Endodermal cell (in vitro differentiated cells): ENCODE measurements at regions not wholly inside any gene's neighbourhood (a gene's known extent, or its start where the extent isn't known, plus 50 kb on each side); places are given as distances from the start of the nearest gene placed in this dataset.

ENCODE experiments used
- DNase-seq: peaks from one replicate; pipeline ENCODE4 v3.0.0-alpha.2; 2017
- H3K27ac ChIP-seq: 2 replicates; pipeline ENCODE4 v1.5.1; 2013; ENCODE audit warnings: mild to moderate bottlenecking, low read depth, low read length, moderate library complexity
- H3K27me3 ChIP-seq: 2 replicates; pipeline ENCODE4 v1.6.1; 2013; ENCODE audit warnings: mild to moderate bottlenecking, low read length, moderate library complexity; ENCODE audit not compliant: insufficient read depth, control insufficient read depth, poor library complexity, severe bottlenecking
- H3K36me3 ChIP-seq: 2 replicates; pipeline ENCODE4 v1.7.0; 2013; ENCODE audit warnings: mild to moderate bottlenecking, low read length, moderate library complexity; ENCODE audit not compliant: control insufficient read depth, insufficient read depth
- H3K4me1 ChIP-seq: one replicate; pipeline ENCODE4 v1.7.0; 2013; ENCODE audit warnings: low read length; ENCODE audit not compliant: control insufficient read depth, insufficient read depth
- H3K4me3 ChIP-seq: 2 replicates; pipeline ENCODE4 v1.5.1; 2013; ENCODE audit warnings: mild to moderate bottlenecking, low read length, moderate library complexity
- H3K9ac ChIP-seq: 2 replicates; pipeline ENCODE4 v1.6.1; 2013; ENCODE audit warnings: mild to moderate bottlenecking, low read length, moderate library complexity; ENCODE audit not compliant: poor library complexity, severe bottlenecking; ENCODE audit errors: extremely low read depth
- H3K9me3 ChIP-seq: 2 replicates; pipeline ENCODE4 v1.6.1; 2013; ENCODE audit warnings: mild to moderate bottlenecking, low read length, moderate library complexity; ENCODE audit not compliant: control insufficient read depth
- H3K27ac Mint-ChIP-seq: 2 replicates; pipeline ENCODE4 v1.8.0; 2020; ENCODE audit warnings: mixed read lengths
- H3K27me3 Mint-ChIP-seq: 2 replicates; pipeline ENCODE4 v1.8.0; 2021; ENCODE audit warnings: mild to moderate bottlenecking, mixed read lengths; ENCODE audit not compliant: insufficient read depth
- H3K36me3 Mint-ChIP-seq: 2 replicates; pipeline ENCODE4 v1.8.0; 2020; ENCODE audit warnings: low read depth, mixed read lengths
- H3K4me1 Mint-ChIP-seq: 2 replicates; pipeline ENCODE4 v1.8.0; 2020; ENCODE audit warnings: mixed read lengths
- H3K4me3 Mint-ChIP-seq: 2 replicates; pipeline ENCODE4 v1.8.0; 2020; ENCODE audit warnings: mild to moderate bottlenecking, moderate library complexity, mixed read lengths
- H3K9me3 Mint-ChIP-seq: 2 replicates; pipeline ENCODE4 v1.8.0; 2020; ENCODE audit warnings: mild to moderate bottlenecking, mixed read lengths
- WGBS, 2 experiments: methylation state at CpG; one replicate each; pipeline versions ENCODE4 v1.1.5 to v1.1.7; 2013; ENCODE audit warnings: missing lambda C conversion rate in 2 of 2, mixed read lengths in 1 of 2; ENCODE audit not compliant: insufficient coverage in 1 of 2, insufficient read length in 1 of 2; 5-methylcytosine and 5-hydroxymethylcytosine counted together
- TF ChIP-seq, protein P1 (sequence below): fragments of 200-600 bp; sonication (generic); conservative IDR thresholded peaks from 2 replicates; pipeline ENCODE4 v1.5.0; 2021; ENCODE audit warnings: antibody characterized with exemption, mild to moderate bottlenecking

DNA sequence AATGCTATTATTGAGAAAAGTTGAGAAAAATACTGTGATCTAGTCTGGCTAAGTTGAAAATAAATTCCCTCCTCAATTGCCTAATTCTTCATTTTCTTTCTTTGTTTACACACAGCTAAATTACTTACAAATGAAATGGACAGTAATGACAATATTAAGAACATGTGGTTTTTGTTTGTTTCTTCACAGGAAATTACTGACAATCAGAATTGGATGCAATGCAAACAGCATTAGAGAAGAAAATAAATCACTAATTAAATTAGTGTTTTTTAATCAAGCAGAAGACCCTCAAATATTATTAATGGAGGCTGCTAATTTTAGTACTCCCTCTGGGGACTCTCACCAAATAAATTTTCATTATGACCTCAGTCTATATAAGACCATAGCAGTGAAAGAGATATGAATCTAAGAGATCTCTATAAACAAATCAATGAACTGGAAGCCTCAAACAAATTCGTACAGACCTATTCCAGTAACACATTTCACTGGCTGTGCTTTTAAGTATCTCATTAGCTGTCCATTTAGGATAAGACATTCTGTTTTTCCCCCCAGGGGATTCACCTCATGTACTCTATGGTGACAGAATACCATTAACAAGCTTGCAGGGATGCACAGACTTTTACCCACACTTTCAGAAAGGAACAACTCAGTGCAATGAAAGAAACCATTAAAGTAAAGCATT is 202.0 kb upstream of the DGKB start:
- no peak overlapping the region for H3K27ac ChIP-seq
- no peaks in the 10 kb centered on the region for H3K36me3 ChIP-seq
- Mint-ChIP-seq H3K27me3 (no peaks in the 10 kb centered on the region), H3K4me3 (no peak overlapping the region), H3K4me1 (peaks cover 13% of the 10 kb centered on the region), H3K36me3 (no peaks in the 10 kb centered on the region), H3K9me3 (peaks cover 7% of the 10 kb centered on the region), H3K27ac (no peak overlapping the region)
- H3K4me1 ChIP-seq, result peaks cover 3% of the 10 kb centered on the region
- H3K9me3 ChIP-seq, result no peaks in the 10 kb centered on the region
- WGBS, 2 experiments, result 93% methylated on average over 1 of the region's 1 CpG; no CpG with 5 or more reads in 1 of the 2 experiments
- TF ChIP-seq, protein P1, sequence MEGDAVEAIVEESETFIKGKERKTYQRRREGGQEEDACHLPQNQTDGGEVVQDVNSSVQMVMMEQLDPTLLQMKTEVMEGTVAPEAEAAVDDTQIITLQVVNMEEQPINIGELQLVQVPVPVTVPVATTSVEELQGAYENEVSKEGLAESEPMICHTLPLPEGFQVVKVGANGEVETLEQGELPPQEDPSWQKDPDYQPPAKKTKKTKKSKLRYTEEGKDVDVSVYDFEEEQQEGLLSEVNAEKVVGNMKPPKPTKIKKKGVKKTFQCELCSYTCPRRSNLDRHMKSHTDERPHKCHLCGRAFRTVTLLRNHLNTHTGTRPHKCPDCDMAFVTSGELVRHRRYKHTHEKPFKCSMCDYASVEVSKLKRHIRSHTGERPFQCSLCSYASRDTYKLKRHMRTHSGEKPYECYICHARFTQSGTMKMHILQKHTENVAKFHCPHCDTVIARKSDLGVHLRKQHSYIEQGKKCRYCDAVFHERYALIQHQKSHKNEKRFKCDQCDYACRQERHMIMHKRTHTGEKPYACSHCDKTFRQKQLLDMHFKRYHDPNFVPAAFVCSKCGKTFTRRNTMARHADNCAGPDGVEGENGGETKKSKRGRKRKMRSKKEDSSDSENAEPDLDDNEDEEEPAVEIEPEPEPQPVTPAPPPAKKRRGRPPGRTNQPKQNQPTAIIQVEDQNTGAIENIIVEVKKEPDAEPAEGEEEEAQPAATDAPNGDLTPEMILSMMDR, result no peak
- no peak for DNase-seq
- no peak overlapping the region for H3K4me3 ChIP-seq
- no peaks in the 10 kb centered on the region for H3K27me3 ChIP-seq
- no peak overlapping the region for H3K9ac ChIP-seq

DNA sequence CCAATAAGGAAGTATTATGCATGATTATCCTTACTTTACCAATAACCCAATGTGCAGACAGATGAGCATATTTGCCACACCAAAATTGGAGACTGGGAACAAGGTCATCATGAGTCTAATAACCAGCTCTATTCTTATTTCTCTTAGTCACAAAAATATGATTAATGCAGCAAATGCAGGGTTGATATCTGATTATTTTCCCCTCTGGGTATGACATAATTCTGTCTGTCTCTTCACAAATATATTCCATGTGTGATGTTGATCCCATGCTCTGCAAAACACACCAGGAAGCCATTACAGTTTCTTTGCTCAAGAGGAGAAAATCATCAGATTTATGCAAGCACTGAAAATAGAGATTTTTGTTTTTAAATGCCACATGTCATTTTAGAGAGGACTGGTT is 196.5 kb upstream of the DGKB start:
- Mint-ChIP-seq H3K27me3 (no peaks in the 10 kb centered on the region), H3K4me1 (peaks cover 9% of the 10 kb centered on the region), H3K27ac (no peak overlapping the region), H3K9me3 (no peaks in the 10 kb centered on the region), H3K4me3 (no peak overlapping the region), H3K36me3 (no peaks in the 10 kb centered on the region)
- H3K27me3 ChIP-seq, result no peaks in the 10 kb centered on the region
- TF ChIP-seq, protein P1, result no peak
- no peak overlapping the region for H3K9ac ChIP-seq
- peaks cover under 1% of the 10 kb centered on the region for H3K4me1 ChIP-seq
- H3K9me3 ChIP-seq, result no peaks in the 10 kb centered on the region
- no peak for DNase-seq
- no peak overlapping the region for H3K27ac ChIP-seq
- no peaks in the 10 kb centered on the region for H3K36me3 ChIP-seq
- H3K4me3 ChIP-seq, result no peak overlapping the region

DNA sequence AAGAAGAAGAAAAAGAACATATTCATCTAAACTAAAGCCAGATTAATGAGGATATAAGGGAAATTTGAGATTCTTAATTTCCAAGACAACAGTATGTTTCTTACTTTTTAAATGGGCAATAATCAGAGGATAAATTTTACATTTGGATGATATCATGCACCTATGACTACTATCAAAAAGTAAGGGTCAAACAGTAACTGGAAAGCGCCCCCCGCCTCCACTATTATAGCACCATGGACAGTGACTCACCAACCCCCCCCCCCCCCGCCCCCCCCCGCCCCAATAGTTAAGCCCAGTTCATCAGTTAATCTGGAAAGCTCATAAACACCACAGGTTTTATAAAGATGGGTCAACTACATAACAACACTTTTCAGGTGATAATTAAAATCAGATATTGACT is 194.3 kb upstream of the DGKB start:
- no peaks in the 10 kb centered on the region for H3K27me3 Mint-ChIP-seq
- H3K36me3 Mint-ChIP-seq, result no peaks in the 10 kb centered on the region
- Histone ChIP-seq H3K9ac (no peak overlapping the region), H3K9me3 (no peaks in the 10 kb centered on the region), H3K27me3 (no peaks in the 10 kb centered on the region), H3K27ac (no peak overlapping the region), H3K4me1 (no peaks in the 10 kb centered on the region), H3K36me3 (no peaks in the 10 kb centered on the region), H3K4me3 (no peak overlapping the region)
- no peaks in the 10 kb centered on the region for H3K9me3 Mint-ChIP-seq
- TF ChIP-seq, protein P1, result no peak
- DNase-seq, result no peak
- H3K27ac Mint-ChIP-seq, result no peak overlapping the region
- H3K4me3 Mint-ChIP-seq, result no peak overlapping the region
- peaks cover 3% of the 10 kb centered on the region for H3K4me1 Mint-ChIP-seq
- WGBS, 2 experiments, result no CpG with 5 or more reads among the region's 4 CpGs
